ENCODE measurements at regions not wholly inside any gene's neighbourhood (a gene's known extent, or its start where the extent isn't known, plus 50 kb on each side); places are given as distances from the start of the nearest gene placed in this dataset.
"Not testable (repeated sequence)": the region's sequence is repeated elsewhere in the genome, so short reads cannot be mapped to it uniquely, and the experiment has no call there.

- DNase-seq (ENCODE audit: low read depth), result no peak
These were observed 739.6 kb upstream of the SLIT2 start for GRCh38 chr4:19512086-19512485.

DNA sequence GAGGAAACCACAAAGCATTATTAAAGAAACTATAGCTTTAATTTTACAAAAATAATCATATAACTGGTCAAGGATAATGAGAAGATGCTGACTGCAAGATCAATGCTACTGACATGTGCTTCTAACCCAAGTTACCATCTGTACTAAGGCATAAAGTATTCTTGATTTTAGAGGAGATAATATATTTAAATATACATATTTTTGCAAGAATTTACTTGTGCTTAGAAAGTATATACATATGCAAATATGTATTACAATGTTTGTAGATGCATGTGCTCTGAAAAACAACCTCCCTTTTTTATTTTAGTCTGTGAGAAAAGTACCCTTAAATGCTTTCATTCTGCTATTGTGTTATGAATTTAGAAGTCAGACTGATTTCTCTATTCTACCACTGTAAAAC, 740.7 kb upstream of the SLIT2 start:
- no peak for DNase-seq (ENCODE audit: low read depth)

DNA sequence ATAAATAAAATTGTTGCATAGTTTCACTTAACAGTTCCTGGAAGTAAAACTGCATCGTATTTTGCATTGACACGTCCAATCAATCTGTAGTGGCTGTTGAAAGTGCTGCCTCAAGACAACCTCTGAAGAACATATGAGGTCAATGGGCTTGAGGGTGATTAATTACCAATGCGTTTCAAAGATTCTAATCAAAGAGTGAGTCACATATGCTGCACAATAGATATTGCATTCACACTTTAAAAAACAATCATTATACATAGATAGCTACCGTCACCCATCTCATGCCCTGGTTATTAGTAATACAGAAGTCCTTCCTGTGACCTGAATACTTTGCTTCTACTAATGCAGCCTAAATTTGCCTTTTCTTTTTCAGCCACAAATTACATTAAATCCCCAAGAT, 743.3 kb upstream of the SLIT2 start:
- no peak for DNase-seq (ENCODE audit: low read depth)

- DNase-seq (ENCODE audit: low read depth), result no peak
These were observed 754.0 kb upstream of the SLIT2 start for GRCh38 chr4:19497705-19498104.

DNA sequence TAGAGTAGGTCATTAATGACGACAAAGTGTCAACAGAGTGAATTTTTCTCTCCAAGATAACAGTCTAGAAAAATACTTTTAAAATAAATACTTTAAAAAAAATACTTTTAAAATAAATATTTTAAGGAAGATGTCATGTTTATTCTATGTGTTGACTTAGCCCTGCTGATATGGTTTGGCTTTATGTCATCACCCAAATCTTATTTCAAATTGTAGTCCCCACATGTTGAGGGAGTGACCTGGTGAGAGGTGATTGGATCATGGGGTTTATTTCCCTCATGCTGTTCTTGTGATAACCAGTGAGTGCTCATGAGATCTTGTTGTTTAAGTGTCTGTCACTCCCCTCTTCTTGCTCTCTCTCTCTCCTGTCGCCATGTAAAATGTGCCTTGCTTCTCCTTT, 754.9 kb upstream of the SLIT2 start:
- DNase-seq (ENCODE audit: low read depth), result no peak

DNA sequence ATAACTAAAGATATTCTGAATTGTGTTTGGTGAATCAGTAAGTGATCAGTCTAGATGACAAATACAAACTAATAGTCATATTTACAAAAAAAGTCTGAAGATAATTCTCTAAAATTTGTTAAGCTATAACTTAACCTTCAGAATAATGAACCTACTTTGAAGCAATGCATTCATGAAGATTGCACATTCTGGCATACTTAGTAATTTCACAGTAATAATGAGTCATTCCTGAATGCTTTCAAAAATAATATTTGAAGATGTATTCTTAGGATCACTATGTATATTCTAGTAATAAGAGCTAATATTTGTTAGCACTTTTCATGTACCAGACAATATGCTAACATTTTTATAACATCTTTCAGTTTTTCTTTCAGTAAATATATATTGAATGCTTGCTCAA, 756.7 kb upstream of the SLIT2 start:
- no peak for DNase-seq (ENCODE audit: low read depth)

DNA sequence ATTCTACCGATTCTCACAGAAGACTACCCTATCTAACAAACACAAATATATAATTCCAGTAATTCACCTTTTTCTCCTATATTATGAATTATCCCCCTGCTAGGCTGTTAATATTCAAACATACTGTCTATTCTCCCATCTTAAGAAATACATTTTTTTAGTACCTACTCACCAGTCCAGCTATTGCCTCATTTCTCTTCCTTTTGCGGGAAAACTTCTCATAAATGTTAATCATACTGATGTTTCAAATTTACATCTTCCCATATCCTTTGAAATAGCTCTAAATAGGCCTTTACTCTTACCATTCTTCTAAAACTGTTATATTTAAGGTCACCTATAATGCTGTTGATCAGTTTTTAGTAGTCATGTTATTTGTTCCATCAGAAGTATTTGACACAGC, 759.1 kb upstream of the SLIT2 start:
- DNase-seq (ENCODE audit: low read depth), result no peak

GRCh38 chr4:19486400-19486799, 765.3 kb upstream of the SLIT2 start:
- DNase-seq (ENCODE audit: low read depth), result no peak

DNA sequence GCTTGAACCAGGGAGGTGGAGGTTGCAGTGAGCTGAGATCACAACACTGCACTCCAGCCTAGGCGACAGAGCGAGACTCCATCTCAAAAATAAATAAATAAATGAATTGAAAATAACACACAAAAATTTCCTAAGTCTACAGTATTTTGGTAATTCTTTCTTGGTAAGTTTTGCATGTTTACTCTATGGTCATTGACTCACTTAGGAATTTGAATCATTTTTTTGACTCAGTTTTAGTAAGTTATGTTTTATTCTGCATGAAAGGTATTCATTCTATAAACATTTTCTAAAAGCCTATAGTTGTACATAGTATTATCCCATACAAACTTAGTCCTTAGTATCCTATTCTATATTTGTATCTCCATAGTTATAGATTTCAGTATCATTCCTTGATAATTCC, 772.9 kb upstream of the SLIT2 start:
- DNase-seq (ENCODE audit: low read depth), result no peak

- no peak for DNase-seq (ENCODE audit: low read depth)
These were observed 778.1 kb upstream of the SLIT2 start for GRCh38 chr4:19473569-19473968.

GRCh38 chr4:19472666-19473065, 779.0 kb upstream of the SLIT2 start:
- DNase-seq (ENCODE audit: low read depth), result no peak

DNA sequence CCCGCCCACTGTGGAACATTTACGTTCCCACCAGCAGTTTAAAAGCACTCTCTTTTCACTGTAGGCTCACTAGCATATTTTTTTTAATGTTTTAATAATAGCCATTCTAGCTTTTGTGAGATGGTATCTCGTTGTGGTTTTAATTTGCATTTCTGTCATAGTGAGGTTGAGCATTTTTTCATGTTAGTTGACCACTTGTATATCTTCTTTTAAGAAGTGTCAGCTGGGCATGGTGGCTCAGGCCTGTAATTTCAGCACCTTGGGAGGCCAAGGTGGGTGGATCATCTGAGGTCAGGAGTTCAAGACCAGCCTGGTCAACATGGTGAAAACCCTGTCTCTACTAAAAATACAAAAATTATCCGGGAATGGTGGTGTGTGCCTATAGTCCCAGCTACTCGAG, 781.7 kb upstream of the SLIT2 start:
- DNase-seq (ENCODE audit: low read depth), result not testable (repeated sequence)

- no peak for DNase-seq (ENCODE audit: low read depth)
These were observed 789.6 kb upstream of the SLIT2 start for GRCh38 chr4:19462117-19462516.

DNA sequence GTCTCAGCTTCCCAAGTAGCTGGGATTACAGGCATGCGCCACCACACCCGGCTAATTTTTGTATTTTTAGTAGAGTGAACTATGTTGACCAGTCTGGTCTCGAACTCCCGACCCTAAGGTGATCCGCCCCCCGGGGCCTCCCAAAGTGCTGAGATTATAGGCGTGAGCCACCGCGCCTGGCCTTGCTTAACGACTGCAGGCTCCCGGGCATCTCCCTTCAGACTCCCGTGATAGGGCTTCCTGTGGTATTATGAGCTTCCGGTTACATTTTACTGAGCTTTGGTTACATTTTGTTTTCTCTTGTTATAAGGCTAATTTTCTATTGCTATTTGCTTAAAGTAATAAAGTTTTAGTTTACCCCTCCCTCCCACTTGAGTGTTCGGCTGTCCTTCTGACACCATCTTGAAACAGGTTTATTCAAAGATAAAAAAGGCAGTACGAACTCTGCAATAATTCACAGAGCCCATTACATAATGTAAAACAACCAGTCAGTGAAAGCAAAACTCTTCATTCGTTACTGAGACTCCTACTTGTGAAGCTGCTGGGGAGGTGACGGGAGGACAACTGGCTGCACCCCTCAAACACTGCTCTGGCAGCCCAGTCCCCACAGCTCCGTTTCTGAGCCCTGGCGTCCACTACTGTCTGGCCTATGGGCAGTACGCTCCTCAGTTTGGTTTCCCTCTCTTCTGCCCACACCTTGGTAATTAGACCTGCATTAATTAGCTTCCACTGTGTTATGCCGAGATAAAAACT, 795.7 kb upstream of the SLIT2 start:
- DNase-seq (ENCODE audit: low read depth), result no peak

GRCh38 chr4:19455196-19455595, 796.5 kb upstream of the SLIT2 start:
- no peak for DNase-seq (ENCODE audit: low read depth)

DNA sequence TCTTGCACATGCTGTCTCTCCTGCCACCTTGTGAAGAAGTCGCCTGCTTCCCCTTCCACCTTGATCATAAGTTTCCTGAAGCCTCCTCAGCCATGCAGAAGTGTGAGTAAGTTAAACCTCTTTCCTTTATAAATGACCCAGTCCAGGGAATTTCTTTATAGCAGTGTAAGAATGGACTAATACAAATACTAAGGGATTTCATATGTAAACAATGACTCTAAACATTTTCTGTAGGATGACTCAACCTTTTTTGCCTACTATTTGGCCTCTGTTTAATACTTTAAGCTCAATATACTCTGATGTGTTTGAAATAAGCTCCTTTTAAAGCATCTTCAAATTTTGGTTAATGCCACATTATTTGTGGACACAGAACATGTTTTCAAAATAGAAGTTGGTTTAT, 813.5 kb upstream of the SLIT2 start:
- no peak for DNase-seq (ENCODE audit: low read depth)

- DNase-seq (ENCODE audit: low read depth), result no peak
These were observed 814.7 kb upstream of the SLIT2 start for GRCh38 chr4:19437008-19437407.

DNA sequence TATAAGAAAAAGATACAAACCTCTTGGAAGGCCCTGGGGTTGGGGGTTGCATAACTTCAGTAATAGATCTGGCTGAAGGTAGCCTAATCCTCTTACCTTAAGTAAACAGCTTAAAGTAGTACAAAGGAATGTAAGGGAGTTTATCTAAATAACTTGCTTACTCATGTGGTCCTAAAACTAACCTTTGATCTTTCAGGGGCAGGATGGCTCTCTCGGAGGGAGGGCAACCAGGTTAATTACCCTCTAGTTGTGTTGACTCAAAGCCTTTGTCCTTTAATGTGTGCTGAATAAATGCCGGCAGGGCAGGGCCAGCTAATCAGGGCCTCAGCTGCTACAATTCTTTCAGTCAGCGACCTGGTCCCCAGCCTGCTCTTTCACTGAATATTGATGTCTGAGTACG, 822.0 kb upstream of the SLIT2 start:
- no peak for DNase-seq (ENCODE audit: low read depth)

DNA sequence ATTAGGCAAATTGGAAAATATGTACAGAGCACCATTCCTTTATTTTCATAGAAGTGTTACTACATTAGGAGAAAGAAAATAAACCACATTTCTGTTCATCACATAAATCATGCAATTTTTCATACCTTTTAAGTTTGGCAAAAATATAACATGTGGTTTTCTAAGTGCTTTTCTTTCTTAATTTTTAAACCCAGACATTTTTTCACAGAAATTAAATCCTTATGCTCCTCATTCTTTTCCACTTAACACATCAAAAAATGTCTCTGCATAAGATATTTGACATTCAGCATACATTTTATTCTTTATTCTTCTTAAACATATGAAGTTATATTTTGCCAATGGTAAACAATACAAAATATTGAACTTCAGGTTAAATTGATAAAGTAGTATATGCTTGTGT, 826.6 kb upstream of the SLIT2 start:
- no peak for DNase-seq (ENCODE audit: low read depth)

DNA sequence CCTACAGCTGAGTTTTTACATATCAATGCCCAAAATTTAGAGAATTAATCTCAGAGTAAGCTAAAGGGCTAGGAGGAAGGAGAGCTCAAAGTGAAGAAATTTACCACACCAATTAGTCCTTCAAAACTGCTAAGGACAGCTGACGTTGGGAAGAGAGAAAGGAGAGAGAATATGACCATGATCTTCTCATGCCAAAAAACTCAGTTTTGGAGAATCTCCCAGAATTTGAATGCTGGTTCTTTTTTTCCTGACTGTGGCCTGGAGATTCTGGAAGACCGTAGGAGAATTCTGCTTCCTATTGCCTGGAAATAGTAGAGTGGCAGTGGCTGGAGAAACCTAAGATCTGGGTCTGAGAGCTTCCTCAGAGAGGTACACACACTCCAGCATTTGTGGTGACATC, 834.4 kb upstream of the SLIT2 start:
- DNase-seq (ENCODE audit: low read depth), result no peak

DNA sequence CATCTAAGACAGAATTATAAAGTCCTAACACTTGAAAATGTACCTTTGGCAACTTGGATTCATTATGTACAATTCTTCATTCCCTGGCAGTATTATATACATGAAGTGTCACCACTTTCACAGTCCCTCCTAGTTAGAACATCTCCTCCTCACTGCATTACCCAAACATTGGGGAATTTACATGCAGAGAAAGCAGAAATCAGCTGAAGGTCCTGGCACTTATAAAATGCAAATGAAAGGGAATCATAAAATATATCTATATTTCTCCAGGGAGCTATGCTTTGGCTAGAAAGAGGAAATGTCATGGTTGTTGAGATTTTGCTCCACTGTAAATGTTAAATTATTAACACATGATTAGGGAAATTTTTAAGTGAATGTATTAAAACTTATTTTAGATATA, 835.6 kb upstream of the SLIT2 start:
- no peak for DNase-seq (ENCODE audit: low read depth)

GRCh38 chr4:19408490-19408889, 843.2 kb upstream of the SLIT2 start:
- no peak for DNase-seq (ENCODE audit: low read depth)

DNA sequence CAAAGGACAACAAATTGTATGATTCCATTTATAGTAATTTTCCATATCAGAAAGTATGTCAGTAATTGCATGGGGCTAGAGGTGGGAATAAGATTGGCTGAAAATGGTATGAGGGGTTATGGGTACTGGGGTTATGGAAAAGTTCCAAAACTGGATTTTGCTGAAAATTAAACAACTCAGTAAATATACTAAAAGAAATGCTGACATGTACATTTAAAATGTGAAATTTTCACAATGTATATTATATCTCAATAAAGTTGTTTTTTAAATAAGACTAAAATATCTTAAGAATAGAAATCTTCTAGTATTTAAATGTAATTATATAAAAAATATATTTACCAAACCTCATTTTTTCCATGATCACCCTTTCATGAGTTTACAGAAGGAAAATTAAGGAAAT, 844.9 kb upstream of the SLIT2 start:
- no peak for DNase-seq (ENCODE audit: low read depth)

GRCh38 chr4:19403786-19404370, 847.8 kb upstream of the SLIT2 start:
- DNase-seq (ENCODE audit: low read depth), result no peak
